ENCODE measurements at regions not wholly inside any gene's neighbourhood (a gene's known extent, or its start where the extent isn't known, plus 50 kb on each side); places are given as distances from the start of the nearest gene placed in this dataset.

DNA sequence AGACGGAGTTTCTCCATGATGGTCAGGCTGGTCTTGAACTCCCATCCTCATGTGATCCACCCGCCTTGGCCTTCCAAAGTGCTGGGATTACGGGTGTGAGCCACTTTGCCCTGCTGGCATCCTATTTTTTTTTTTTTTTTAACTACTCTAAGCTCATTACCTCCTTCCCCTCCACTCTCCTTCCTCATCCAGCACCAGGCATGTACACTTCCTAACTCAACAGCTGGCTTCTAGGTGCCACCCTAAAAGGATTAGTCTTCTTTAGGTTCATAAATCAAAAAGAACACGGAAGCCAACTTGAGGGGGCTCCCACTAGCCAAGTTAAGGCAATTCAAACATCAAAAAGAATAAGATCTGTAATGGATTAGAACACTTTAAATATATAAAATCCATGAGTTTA is 70.6 kb upstream of the TEX51 start:
- no peak for DNase-seq
- H3K27me3 ChIP-seq: no peaks in the 10 kb centered on the region
- H3K9me3 ChIP-seq: no peaks in the 10 kb centered on the region
- no peak overlapping the region for H3K27ac ChIP-seq
- 70% methylated on average over 4 of the region's 4 CpGs for WGBS (ENCODE audit: insufficient coverage, low coverage, low lambda C conversion rate, missing lambda C conversion rate)
- H3K4me3 ChIP-seq: no peak overlapping the region
- H3K36me3 ChIP-seq: no peaks in the 10 kb centered on the region
- no peaks in the 10 kb centered on the region for H3K4me1 ChIP-seq
- intact Hi-C loops (cut with DNase I): no loop called here
- no peak for ATAC-seq
- TF ChIP-seq, protein P1, sequence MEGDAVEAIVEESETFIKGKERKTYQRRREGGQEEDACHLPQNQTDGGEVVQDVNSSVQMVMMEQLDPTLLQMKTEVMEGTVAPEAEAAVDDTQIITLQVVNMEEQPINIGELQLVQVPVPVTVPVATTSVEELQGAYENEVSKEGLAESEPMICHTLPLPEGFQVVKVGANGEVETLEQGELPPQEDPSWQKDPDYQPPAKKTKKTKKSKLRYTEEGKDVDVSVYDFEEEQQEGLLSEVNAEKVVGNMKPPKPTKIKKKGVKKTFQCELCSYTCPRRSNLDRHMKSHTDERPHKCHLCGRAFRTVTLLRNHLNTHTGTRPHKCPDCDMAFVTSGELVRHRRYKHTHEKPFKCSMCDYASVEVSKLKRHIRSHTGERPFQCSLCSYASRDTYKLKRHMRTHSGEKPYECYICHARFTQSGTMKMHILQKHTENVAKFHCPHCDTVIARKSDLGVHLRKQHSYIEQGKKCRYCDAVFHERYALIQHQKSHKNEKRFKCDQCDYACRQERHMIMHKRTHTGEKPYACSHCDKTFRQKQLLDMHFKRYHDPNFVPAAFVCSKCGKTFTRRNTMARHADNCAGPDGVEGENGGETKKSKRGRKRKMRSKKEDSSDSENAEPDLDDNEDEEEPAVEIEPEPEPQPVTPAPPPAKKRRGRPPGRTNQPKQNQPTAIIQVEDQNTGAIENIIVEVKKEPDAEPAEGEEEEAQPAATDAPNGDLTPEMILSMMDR (IDR thresholded peaks at IDR 0.05): no peak
- TF ChIP-seq POLR2A (IDR thresholded peaks at IDR 0.05): no peak

DNA sequence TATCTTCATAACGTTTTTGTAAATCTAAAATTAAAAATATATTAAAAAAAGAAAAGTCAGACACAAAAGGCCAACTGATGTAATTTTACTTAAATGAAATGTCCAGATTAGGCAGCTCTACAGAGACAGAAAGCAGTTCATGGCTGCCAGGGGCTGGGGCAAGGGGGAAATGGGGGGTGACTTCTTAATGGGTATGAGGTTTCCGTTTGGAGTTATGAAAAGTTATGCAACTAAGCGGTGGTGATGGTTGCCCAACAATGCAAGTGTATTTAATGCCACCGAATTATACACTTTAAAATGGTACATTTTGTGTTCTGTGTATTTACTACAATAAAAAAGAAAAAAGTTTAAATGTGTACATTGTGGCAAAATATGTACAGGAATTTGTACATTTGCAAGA is 70.2 kb upstream of the TEX51 start:
- no peak overlapping the region for H3K27ac ChIP-seq
- DNase-seq (no peak), ATAC-seq (no peak)
- no peaks in the 10 kb centered on the region for H3K4me1 ChIP-seq
- TF ChIP-seq POLR2A (IDR thresholded peaks at IDR 0.05): no peak
- TF ChIP-seq, protein P1 (IDR thresholded peaks at IDR 0.05): no peak
- no peaks in the 10 kb centered on the region for H3K27me3 ChIP-seq
- H3K4me3 ChIP-seq: no peak overlapping the region
- WGBS (ENCODE audit: insufficient coverage, low coverage, low lambda C conversion rate, missing lambda C conversion rate): 47% methylated on average over 4 of the region's 4 CpGs
- intact Hi-C loops (cut with DNase I): no loop called here
- no peaks in the 10 kb centered on the region for H3K36me3 ChIP-seq
- no peaks in the 10 kb centered on the region for H3K9me3 ChIP-seq

DNA sequence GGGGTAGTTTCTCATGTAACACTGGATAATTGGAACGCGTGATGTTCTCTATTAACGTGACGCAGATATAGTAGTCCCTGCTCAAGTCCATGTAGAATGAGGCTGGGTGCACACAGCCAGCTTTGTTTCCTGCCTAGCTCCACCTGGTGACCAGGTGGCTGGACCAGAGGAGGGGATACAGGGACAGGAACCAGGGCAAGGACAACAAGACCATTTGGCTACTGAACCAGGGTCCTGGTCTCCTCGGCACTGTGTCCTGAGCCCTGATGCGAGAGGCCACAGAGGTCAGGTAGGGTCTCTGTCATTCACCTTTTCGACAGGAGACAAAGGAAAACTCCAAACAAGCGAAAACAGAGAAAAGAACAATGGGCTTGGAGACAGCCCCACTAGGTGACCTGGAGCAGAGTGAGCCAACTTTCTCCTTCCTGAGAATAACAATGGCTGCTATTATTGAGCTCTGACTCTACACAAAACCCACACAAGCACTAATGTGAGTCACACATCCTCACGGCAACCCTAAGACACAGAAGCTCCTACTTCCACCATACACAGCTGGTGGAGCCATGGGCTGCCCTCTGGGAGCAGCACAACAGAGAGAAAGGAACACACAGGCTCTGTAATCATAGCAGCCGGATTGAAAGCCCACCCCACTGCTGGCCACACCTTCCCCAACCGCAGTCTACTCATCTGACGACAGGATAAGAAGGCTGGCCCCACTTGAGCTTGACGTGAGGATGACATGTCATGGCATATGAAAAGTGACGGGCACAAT is 67.3 kb upstream of the TEX51 start:
- no peaks in the 10 kb centered on the region for H3K27me3 ChIP-seq
- WGBS (ENCODE audit: insufficient coverage, low coverage, low lambda C conversion rate, missing lambda C conversion rate): 51% methylated on average over 10 of the region's 14 CpGs
- DNase-seq (no peak), ATAC-seq (no peak)
- H3K27ac ChIP-seq: no peak overlapping the region
- TF ChIP-seq POLR2A (IDR thresholded peaks at IDR 0.05): no peak
- TF ChIP-seq, protein P1 (IDR thresholded peaks at IDR 0.05): no peak
- H3K4me1 ChIP-seq: no peaks in the 10 kb centered on the region
- intact Hi-C loops (cut with DNase I): no loop called here
- H3K4me3 ChIP-seq: no peak overlapping the region
- no peaks in the 10 kb centered on the region for H3K9me3 ChIP-seq
- no peaks in the 10 kb centered on the region for H3K36me3 ChIP-seq

- Histone ChIP-seq H3K4me1 (no peaks in the 10 kb centered on the region), H3K36me3 (no peaks in the 10 kb centered on the region), H3K27ac (no peak overlapping the region), H3K9me3 (no peaks in the 10 kb centered on the region), H3K4me3 (no peak overlapping the region), H3K27me3 (no peaks in the 10 kb centered on the region)
- DNase-seq: no peak
- intact Hi-C loops (cut with DNase I): no loop called here
- ATAC-seq: no peak
- no peak for TF ChIP-seq POLR2A (IDR thresholded peaks at IDR 0.05)
- TF ChIP-seq, protein P1 (IDR thresholded peaks at IDR 0.05): no peak
Measured at GRCh38 chr2:126832014-126832413, 66.7 kb upstream of the TEX51 start.

- H3K4me3 ChIP-seq: no peak overlapping the region
- H3K27me3 ChIP-seq: no peaks in the 10 kb centered on the region
- DNase-seq: no peak
- TF ChIP-seq POLR2A (IDR thresholded peaks at IDR 0.05): no peak
- TF ChIP-seq, protein P1 (IDR thresholded peaks at IDR 0.05): no peak
- no peaks in the 10 kb centered on the region for H3K36me3 ChIP-seq
- no peaks in the 10 kb centered on the region for H3K9me3 ChIP-seq
- intact Hi-C loops (cut with DNase I): no loop called here
- H3K4me1 ChIP-seq: no peaks in the 10 kb centered on the region
- no peak overlapping the region for H3K27ac ChIP-seq
- WGBS (ENCODE audit: insufficient coverage, low coverage, low lambda C conversion rate, missing lambda C conversion rate): 83% methylated on average over 3 of the region's 5 CpGs
- ATAC-seq: no peak
Measured at GRCh38 chr2:126832757-126833156, 65.9 kb upstream of the TEX51 start.

Measured in right lobe of liver (tissue), 6 donors.